ENCODE measurements at regions not wholly inside any gene's neighbourhood (a gene's known extent, or its start where the extent isn't known, plus 50 kb on each side); places are given as distances from the start of the nearest gene placed in this dataset.
A peak's percentile ranks its signal among the peaks of the same experiment; 100 is the strongest.

DNA sequence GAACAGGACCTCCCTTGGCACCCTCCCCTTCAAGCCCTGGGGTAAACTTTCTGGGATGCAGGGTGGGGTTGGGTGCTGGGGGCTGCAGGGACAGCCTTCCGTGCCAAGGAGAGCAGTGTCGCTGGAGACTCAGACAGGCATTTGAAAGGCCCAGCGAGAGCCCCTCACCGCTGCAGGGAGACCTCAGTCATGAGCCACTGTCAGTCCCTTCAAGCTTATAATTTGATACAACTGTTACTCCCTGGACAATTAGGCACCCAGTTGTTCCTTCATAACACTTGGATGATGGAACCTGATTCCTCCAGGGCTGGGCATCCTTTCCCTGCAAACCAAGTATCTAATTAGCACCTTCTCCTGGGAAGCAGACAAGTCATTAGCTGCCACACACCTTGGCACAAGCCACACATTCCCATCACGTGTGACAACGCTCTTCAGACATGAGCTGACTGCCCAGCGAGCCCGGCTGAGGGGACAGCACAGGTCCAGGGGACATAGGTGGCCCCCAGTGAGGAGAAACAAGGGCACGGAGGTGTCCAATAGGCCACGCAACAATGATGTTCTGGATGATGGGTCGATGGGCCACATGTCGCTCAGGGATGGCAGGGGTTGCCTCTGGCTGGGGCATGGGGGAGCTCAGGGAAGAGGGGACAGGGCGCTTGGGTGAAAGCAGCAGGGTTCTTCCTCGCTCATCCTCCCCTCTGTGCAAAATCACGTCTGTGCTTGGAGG, 59.6 kb downstream of the KCNF1 start:
- H3K4me2 ChIP-seq (replicated peaks; ENCODE audit: extremely low read depth, low read length, poor library complexity, severe bottlenecking), result peak overlapping the region; percentile 14
- H3K9ac ChIP-seq (ENCODE audit: insufficient read depth, low read length, poor library complexity, severe bottlenecking), result peak overlapping the region; percentile 41
- no peak overlapping the region for H3K4me3 Mint-ChIP-seq
- DNase-seq, result no peak
- H3K36me3 Mint-ChIP-seq, result peaks cover 0 to 3% of the 10 kb centered on the region in 2 donors
- H3K27ac ChIP-seq (ENCODE audit: low read depth in 1 of 2, low read length in 2 of 2), result no peak overlapping the region
- no peaks in the 10 kb centered on the region for H3K79me2 ChIP-seq (ENCODE audit: insufficient read depth, low read length)
- 88% methylated on average over 15 of the region's 15 CpGs for WGBS (ENCODE audit: insufficient coverage)
- TF ChIP-seq, protein P1, sequence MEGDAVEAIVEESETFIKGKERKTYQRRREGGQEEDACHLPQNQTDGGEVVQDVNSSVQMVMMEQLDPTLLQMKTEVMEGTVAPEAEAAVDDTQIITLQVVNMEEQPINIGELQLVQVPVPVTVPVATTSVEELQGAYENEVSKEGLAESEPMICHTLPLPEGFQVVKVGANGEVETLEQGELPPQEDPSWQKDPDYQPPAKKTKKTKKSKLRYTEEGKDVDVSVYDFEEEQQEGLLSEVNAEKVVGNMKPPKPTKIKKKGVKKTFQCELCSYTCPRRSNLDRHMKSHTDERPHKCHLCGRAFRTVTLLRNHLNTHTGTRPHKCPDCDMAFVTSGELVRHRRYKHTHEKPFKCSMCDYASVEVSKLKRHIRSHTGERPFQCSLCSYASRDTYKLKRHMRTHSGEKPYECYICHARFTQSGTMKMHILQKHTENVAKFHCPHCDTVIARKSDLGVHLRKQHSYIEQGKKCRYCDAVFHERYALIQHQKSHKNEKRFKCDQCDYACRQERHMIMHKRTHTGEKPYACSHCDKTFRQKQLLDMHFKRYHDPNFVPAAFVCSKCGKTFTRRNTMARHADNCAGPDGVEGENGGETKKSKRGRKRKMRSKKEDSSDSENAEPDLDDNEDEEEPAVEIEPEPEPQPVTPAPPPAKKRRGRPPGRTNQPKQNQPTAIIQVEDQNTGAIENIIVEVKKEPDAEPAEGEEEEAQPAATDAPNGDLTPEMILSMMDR (IDR thresholded peaks at IDR 0.05), result no peak
- H3K36me3 ChIP-seq (replicated peaks in 1 of 2; ENCODE audit: control insufficient read depth in 1 of 2, insufficient read depth in 2 of 2, low read length in 2 of 2), result no peaks in the 10 kb centered on the region
- peaks cover 30% of the 10 kb centered on the region for H3K4me1 Mint-ChIP-seq
- peaks cover 0 to 3% (median 0%) of the 10 kb centered on the region in 3 donors for H3K27me3 Mint-ChIP-seq (ENCODE audit: low read depth in 3 of 3)
- intact Hi-C loops (cut with micrococcal nuclease), result no loop called here
- H3K9me3 Mint-ChIP-seq, result peaks cover 0 to 8% (median 1%) of the 10 kb centered on the region in 7 donors
- no peaks in the 10 kb centered on the region for H3K9me3 ChIP-seq (replicated peaks in 1 of 2; ENCODE audit: control insufficient read depth in 1 of 2, insufficient read depth in 1 of 2, low read length in 2 of 2)
- peak overlapping the region in 2 of 7 donors; percentile 38 to 42 for H3K27ac Mint-ChIP-seq
- no peak overlapping the region for H3K4me3 ChIP-seq (replicated peaks in 1 of 3; ENCODE audit: low read depth in 2 of 3, low read length in 3 of 3)
- peak overlapping the region; percentile 60 for H2AFZ ChIP-seq (ENCODE audit: insufficient read depth, low read depth, low read length, poor library complexity, severe bottlenecking)
- H3K4me1 ChIP-seq (ENCODE audit: control insufficient read depth in 1 of 2, insufficient read depth in 2 of 2, low read length in 2 of 2), result peaks cover 20 to 21% of the 10 kb centered on the region in 2 donors
- no peaks in the 10 kb centered on the region for H4K20me1 ChIP-seq (ENCODE audit: insufficient read depth, low read length)
- no peaks in the 10 kb centered on the region for H3K27me3 ChIP-seq (ENCODE audit: control insufficient read depth in 2 of 2, insufficient read depth in 2 of 2, low read length in 2 of 2)

GRCh38 chr2:10971888-10972260, 60.1 kb downstream of the KCNF1 start:
- no peak overlapping the region for H3K27ac ChIP-seq (ENCODE audit: low read depth in 1 of 2, low read length in 2 of 2)
- peak overlapping the region; percentile 60 for H2AFZ ChIP-seq (ENCODE audit: insufficient read depth, low read depth, low read length, poor library complexity, severe bottlenecking)
- intact Hi-C loops (cut with micrococcal nuclease), result no loop called here

More at GRCh38 chr2:10971888-10972260, 60.1 kb downstream of the KCNF1 start:
- H3K27me3 Mint-ChIP-seq (ENCODE audit: low read depth in 3 of 3), result peaks cover 0 to 3% (median 0%) of the 10 kb centered on the region in 3 donors
- peaks cover 33% of the 10 kb centered on the region for H3K4me1 Mint-ChIP-seq
- H3K79me2 ChIP-seq (ENCODE audit: insufficient read depth, low read length), result no peaks in the 10 kb centered on the region
- no peaks in the 10 kb centered on the region for H3K36me3 ChIP-seq (replicated peaks in 1 of 2; ENCODE audit: control insufficient read depth in 1 of 2, insufficient read depth in 2 of 2, low read length in 2 of 2)
- H3K4me3 Mint-ChIP-seq, result no peak overlapping the region
- no peaks in the 10 kb centered on the region for H3K9me3 ChIP-seq (replicated peaks in 1 of 2; ENCODE audit: control insufficient read depth in 1 of 2, insufficient read depth in 1 of 2, low read length in 2 of 2)
- H3K27me3 ChIP-seq (ENCODE audit: control insufficient read depth in 2 of 2, insufficient read depth in 2 of 2, low read length in 2 of 2), result no peaks in the 10 kb centered on the region
- H3K36me3 Mint-ChIP-seq, result peaks cover 0 to 3% of the 10 kb centered on the region in 2 donors
- no peaks in the 10 kb centered on the region for H4K20me1 ChIP-seq (ENCODE audit: insufficient read depth, low read length)
- TF ChIP-seq, protein P1 (IDR thresholded peaks at IDR 0.05), result no peak
- H3K9me3 Mint-ChIP-seq, result peaks cover 0 to 8% (median 1%) of the 10 kb centered on the region in 7 donors
- H3K9ac ChIP-seq (ENCODE audit: insufficient read depth, low read length, poor library complexity, severe bottlenecking), result peak overlapping the region; percentile 41
- H3K4me1 ChIP-seq (ENCODE audit: control insufficient read depth in 1 of 2, insufficient read depth in 2 of 2, low read length in 2 of 2), result peaks cover 21 to 22% of the 10 kb centered on the region in 2 donors
- WGBS (ENCODE audit: insufficient coverage), result 4% methylated on average over 3 of the region's 8 CpGs
- H3K4me2 ChIP-seq (replicated peaks; ENCODE audit: extremely low read depth, low read length, poor library complexity, severe bottlenecking), result peak overlapping the region; percentile 14
- no peak overlapping the region for H3K4me3 ChIP-seq (replicated peaks in 1 of 3; ENCODE audit: low read depth in 2 of 3, low read length in 3 of 3)
- DNase-seq, result no peak
- peak overlapping the region in 1 of 7 donors; percentile 38 for H3K27ac Mint-ChIP-seq

Data from CD14-positive monocyte (primary cell).